Astrocyte (in vitro differentiated cells and primary cell): ENCODE measurements at regions not wholly inside any gene's neighbourhood (a gene's known extent, or its start where the extent isn't known, plus 50 kb on each side); places are given as distances from the start of the nearest gene placed in this dataset.

Source experiments
- CTCF ChIP-seq: IDR thresholded peaks from 2 replicates; pipeline ENCODE4 v1.5.1; 2011; ENCODE audit warnings: low read depth, mild to moderate bottlenecking, inconsistent platforms, low read length, moderate library complexity; ENCODE audit not compliant: insufficient read depth
- EZH2 ChIP-seq: IDR thresholded peaks from 2 replicates; pipeline ENCODE4 v1.6.1; 2012; ENCODE audit warnings: mild to moderate bottlenecking, low read length, inconsistent platforms; ENCODE audit not compliant: insufficient read depth

- TF ChIP-seq CTCF: no peak
- no peak for TF ChIP-seq EZH2
These were observed 78.0 kb downstream of the EDN3 start for GRCh38 chr20:59378396-59378795.
